Left cardiac atrium (tissue), 4 donors: ENCODE measurements at regions not wholly inside any gene's neighbourhood (a gene's known extent, or its start where the extent isn't known, plus 50 kb on each side); places are given as distances from the start of the nearest gene placed in this dataset.

Experiments
- ATAC-seq, 2 donors: fragments of 200-7000 bp; cut with Tn5 transposase; one replicate each; pipeline ENCODE4 v1.9.1; 2020; ENCODE audit warnings: mild to moderate bottlenecking in 2 of 2, moderate library complexity in 2 of 2
- DNase-seq: peaks from one replicate; pipeline ENCODE4 v3.0.0-alpha.2; 2020
- intact Hi-C, 2 donors: fragments of 100-400 bp; cut with DNase I; formaldehyde crosslinking; loops; one replicate each; pipeline versions ENCODE4 v1.14.1 to v1.15.1; 2022 to 2023
- donor health status: DM: no; HTN: yes; CAD: no.
- donor health status: DM: no; HTN: yes; CAD: no; lungs with severe emphysema.
- donor health status: DM: yes; HTN: yes; CAD: no.
- donor health status: Dilated cardiomyopathy.

GRCh38 chr13:51518827-51519226 is 65.4 kb upstream of the WDFY2 start:
- ATAC-seq (no peak), DNase-seq (no peak)
- intact Hi-C loops = no loop called here

- ATAC-seq = no peak
- intact Hi-C loops = no loop called here
- DNase-seq = no peak
Measured at GRCh38 chr13:51519771-51520216, 64.5 kb upstream of the WDFY2 start.

DNA sequence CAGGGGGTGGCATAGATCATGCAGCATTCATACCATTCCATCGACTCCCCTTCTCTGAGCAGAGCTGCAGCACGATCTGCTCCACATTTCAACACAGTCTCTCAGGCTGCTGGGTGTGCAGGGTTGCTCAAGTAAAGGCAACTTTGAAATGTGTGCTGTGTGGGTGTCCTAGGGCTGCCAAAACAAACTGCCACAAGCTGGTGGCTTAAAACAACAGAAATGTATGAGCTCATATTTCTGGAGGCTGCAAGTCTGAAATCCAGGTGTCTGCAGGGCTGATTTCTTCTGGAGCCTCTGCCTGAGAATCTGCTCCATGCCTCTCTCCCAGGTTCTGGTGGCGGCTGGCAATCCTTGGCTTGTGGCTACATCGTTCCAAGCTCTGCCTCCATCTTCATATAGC is 63.7 kb upstream of the WDFY2 start:
- no peak for DNase-seq
- intact Hi-C loops = no loop called here
- peak in 1 of 2 donors; percentile 53 for ATAC-seq

DNA sequence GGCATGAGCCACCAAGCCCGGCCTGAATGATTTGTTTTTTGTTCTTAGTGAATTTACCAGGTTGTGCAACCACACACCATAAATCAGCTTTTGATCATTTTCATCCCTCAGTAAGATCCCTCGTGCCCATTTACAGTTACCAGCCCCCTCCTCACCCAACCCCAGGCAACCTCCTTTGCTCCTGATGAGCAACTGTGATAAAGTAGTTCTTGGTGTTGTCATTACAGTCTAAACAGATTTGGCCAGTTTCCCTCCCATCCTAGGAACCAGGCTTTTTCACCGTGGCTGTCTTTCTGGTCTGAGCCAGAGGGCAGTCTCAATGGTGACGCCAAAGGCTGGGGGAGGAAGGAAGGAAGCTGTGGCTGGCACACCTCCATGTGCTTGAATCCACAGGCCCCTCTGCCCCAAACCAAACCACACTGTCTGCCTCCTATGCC is 61.2 kb upstream of the WDFY2 start:
- intact Hi-C loops = no loop called here
- DNase-seq (peak; percentile 42), ATAC-seq (peak; percentile 12 to 30)

DNA sequence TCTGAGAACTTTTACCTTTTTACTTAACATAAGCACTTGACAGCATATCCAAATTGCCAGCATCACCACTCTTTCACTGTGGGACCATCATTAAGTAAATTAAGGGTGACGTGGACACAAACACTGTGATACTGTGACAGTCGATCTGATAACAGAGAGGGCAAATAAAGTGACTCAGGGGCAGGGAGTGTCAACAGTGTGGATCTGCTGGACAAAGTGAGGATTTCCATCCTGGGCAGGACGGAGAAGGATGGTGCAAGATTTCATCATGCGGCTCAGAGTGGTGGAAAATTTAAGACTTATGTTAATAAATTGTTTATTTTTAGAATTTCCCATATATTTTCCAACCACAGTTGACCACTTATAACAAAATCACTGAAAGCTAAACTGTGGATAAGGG is 60.0 kb upstream of the WDFY2 start:
- intact Hi-C loops = no loop called here
- ATAC-seq = no peak
- no peak for DNase-seq

DNA sequence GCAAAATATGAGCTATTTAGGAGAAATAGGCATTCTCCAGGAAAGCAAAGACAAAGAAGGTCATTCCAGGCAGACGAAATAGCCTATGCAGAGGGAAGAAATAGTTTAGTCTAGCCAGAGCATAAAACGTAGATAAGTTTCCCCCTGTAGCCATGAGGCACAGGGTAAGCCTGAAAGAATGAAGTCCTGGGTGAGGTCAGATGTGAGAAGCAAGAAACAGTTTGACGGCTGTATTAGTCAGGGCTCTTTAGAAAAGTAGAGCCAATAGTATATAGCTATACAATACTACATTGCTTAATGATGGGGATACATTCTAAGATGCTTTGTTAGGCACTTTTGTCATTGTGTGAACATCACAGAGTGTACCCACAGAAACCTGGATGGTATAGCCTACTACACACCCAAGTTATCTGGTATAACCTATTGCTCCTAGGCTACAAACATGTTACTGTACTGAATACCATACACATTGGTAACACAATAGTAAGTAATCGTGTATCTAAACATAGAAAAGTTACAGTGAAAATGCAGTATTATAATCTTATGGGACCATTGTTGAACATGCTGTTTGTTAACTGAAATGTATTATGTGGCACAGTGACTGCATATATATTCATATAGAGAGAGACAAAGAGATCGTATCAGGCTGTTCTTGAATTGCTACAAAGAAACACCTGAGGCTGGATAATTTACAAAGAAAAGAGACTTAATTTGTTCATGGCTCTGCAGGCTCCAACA is 59.3 kb upstream of the WDFY2 start:
- DNase-seq (no peak), ATAC-seq (no peak)
- intact Hi-C loops = no loop called here

DNA sequence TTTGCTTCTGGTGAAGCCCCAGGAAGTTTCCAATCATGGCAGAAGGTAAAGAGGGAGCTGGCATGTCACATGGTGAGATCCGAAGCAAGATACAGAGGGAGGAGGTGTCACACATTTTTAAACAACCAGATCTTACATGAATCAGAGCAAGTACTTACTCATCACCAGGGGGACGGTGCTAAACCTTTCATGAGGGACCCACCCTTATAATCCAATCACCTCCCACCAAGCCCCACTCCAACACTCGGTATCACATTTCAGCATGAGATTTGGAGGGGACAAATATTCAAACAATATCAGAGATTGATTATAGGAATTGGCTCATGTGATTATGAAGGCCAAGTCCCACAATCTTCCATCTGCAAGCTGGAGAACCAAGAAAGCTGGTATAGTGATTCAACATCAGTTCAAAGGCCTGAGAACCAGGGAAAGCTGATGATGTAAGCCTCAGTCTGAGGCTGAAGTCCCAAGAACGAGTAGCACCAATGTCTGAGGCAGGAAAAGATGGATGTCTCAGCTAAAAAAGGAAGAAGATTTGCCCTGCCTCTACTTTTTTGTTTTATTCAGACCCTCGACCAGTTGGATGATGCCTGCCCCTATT is 58.6 kb upstream of the WDFY2 start:
- ATAC-seq (no peak), DNase-seq (no peak)
- intact Hi-C loops = no loop called here

GRCh38 chr13:51526202-51526601 is 58.1 kb upstream of the WDFY2 start:
- intact Hi-C loops = no loop called here
- ATAC-seq = no peak
- DNase-seq = no peak

DNA sequence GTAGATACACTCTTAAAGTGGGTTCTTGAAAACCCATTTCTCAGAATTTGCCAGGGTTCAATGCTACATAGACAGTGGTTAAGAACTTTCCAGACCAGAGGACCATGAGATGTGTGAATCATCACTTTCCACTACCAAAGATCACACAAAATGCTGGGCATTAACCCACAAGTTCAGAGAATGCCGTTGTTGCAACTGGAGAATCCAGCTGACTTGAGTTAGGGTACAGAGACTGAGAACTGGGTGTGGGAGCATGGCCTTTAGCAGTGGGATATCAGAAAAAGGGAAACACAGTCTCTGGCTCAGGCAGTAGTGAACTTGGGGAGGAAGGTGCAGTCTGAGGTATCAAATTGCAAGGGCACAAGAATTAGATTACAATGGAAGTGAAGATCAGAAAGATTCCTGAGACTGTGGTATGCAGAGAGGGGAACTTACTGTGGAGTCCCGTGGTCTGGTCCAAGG is 51.5 kb upstream of the WDFY2 start:
- intact Hi-C loops = no loop called here
- no peak for DNase-seq
- ATAC-seq = no peak

DNA sequence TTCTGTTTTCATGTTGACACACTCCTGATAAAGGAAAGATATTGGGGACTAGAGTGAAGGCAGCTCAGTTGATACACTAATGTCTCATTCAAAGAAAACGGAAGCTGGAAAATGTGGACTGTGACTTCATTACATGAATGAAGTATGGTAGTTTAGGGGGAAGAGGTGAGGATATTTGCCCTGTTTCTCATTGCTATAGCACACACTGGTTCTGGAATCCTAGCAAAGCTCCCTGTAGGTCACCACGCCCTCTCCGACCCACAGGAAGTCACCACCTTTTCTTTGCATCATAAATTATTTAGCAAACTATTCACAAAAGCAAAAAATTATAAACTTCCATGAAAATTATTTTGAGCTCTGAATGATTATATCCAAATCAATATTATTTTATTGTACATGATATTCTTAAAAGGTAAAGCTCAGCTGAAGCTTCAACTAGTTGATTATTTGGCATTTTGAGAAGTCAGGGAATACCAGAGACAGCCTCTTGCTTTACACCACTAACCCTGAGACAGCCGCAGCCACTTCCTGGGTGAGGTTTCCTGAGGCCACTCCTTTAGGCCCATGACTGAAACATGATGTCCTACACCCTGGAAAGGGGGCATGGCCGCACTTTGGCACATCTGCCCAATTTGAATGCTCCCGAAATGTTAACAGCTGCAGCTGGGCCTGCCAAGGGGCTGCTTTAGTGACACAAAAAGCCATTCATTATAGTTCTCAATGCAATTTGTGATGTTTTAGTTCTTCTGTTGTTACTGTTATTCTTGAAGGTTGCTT is 50.0 kb upstream of the WDFY2 start:
- intact Hi-C loops = no loop called here
- ATAC-seq (peak in 1 of 2 donors; percentile 63), DNase-seq (peak; percentile 33)
